Activated CD8-positive, alpha-beta T cell treated with anti-CD3 and anti-CD28 coated beads for 36 hours (primary cell): ENCODE measurements at regions not wholly inside any gene's neighbourhood (a gene's known extent, or its start where the extent isn't known, plus 50 kb on each side); places are given as distances from the start of the nearest gene placed in this dataset.
"Not testable (repeated sequence)": the region's sequence is repeated elsewhere in the genome, so short reads cannot be mapped to it uniquely, and the experiment has no call there.

ENCODE experiments used
- ATAC-seq: fragments of 200-7000 bp; cut with Tn5 transposase; one replicate; pipeline ENCODE4 v1.10.0; 2021; ENCODE audit warnings: mild to moderate bottlenecking, moderate library complexity
- CTCF ChIA-PET: fragments of 350-600 bp; sonication (Branson Sonifier 250); formaldehyde crosslinking; loops from one replicate; lab custom pipeline; 2021; ENCODE audit warnings: antibody characterized with exemption; lab: Charles Lee
- POLR2A ChIA-PET: fragments of 350-600 bp; sonication (Branson Sonifier 250); formaldehyde crosslinking; loops from one replicate; lab custom pipeline; 2021; ENCODE audit warnings: antibody characterized with exemption; lab: Charles Lee
- DNase-seq: peaks from one replicate; pipeline ENCODE4 v3.0.0-alpha.2; 2020
- H3K27ac Mint-ChIP-seq: one replicate; pipeline ENCODE4 v1.8.0; 2021; ENCODE audit warnings: mild to moderate bottlenecking, mixed read lengths
- H3K27me3 Mint-ChIP-seq: one replicate; pipeline ENCODE4 v1.8.0; 2021; ENCODE audit warnings: mixed read lengths
- H3K36me3 Mint-ChIP-seq: one replicate; pipeline ENCODE4 v1.8.0; 2021; ENCODE audit warnings: low read depth, mixed read lengths
- H3K4me1 Mint-ChIP-seq: one replicate; pipeline ENCODE4 v1.8.0; 2021; ENCODE audit warnings: low read depth, mixed read lengths
- H3K4me3 Mint-ChIP-seq: one replicate; pipeline ENCODE4 v1.8.0; 2021; ENCODE audit warnings: mild to moderate bottlenecking, moderate library complexity, mixed read lengths
- H3K9me3 Mint-ChIP-seq: one replicate; pipeline ENCODE4 v1.8.0; 2021; ENCODE audit warnings: mixed read lengths
- CTCF ChIP-seq: fragments of 200-600 bp; IDR thresholded peaks from one replicate; pipeline ENCODE4 v1.8.0; 2022; ENCODE audit warnings: antibody characterized with exemption, mild to moderate bottlenecking
- intact Hi-C: fragments of 100-400 bp; cut with micrococcal nuclease; formaldehyde crosslinking; loops from one replicate; pipeline ENCODE4 v1.10.0; 2022

GRCh38 chr5:97986069-97986468, 787.4 kb upstream of the RGMB start:
- DNase-seq (no peak), ATAC-seq (no peak)
- Mint-ChIP-seq H3K9me3 (no peaks in the 10 kb centered on the region), H3K27ac (no peak overlapping the region), H3K36me3 (no peaks in the 10 kb centered on the region), H3K4me1 (no peaks in the 10 kb centered on the region), H3K4me3 (no peak overlapping the region), H3K27me3 (no peaks in the 10 kb centered on the region)
- POLR2A ChIA-PET: no interaction called here
- no peak for TF ChIP-seq CTCF
- intact Hi-C loops: no loop called here
- CTCF ChIA-PET: no interaction called here

- no peaks in the 10 kb centered on the region for H3K4me1 Mint-ChIP-seq
- ATAC-seq: no peak
- no peak for TF ChIP-seq CTCF
- ChIA-PET POLR2A (no interaction called here), CTCF (no interaction called here)
- DNase-seq: no peak
- no peaks in the 10 kb centered on the region for H3K36me3 Mint-ChIP-seq
- H3K4me3 Mint-ChIP-seq: no peak overlapping the region
- H3K9me3 Mint-ChIP-seq: no peaks in the 10 kb centered on the region
- no peak overlapping the region for H3K27ac Mint-ChIP-seq
- intact Hi-C loops: no loop called here
- H3K27me3 Mint-ChIP-seq: no peaks in the 10 kb centered on the region
These were observed 782.2 kb upstream of the RGMB start for GRCh38 chr5:97991236-97991635.

GRCh38 chr5:97998941-97999340, 774.5 kb upstream of the RGMB start:
- Mint-ChIP-seq H3K9me3 (peaks cover 2% of the 10 kb centered on the region), H3K4me3 (no peak overlapping the region), H3K36me3 (no peaks in the 10 kb centered on the region), H3K27me3 (no peaks in the 10 kb centered on the region), H3K27ac (no peak overlapping the region), H3K4me1 (no peaks in the 10 kb centered on the region)
- DNase-seq (no peak), ATAC-seq (no peak)
- intact Hi-C loops: no loop called here
- POLR2A ChIA-PET: no interaction called here
- no peak for TF ChIP-seq CTCF
- CTCF ChIA-PET: no interaction called here

- no peak for TF ChIP-seq CTCF
- no peaks in the 10 kb centered on the region for H3K4me1 Mint-ChIP-seq
- no peak overlapping the region for H3K27ac Mint-ChIP-seq
- ATAC-seq (no peak), DNase-seq (no peak)
- CTCF ChIA-PET: no interaction called here
- H3K36me3 Mint-ChIP-seq: no peaks in the 10 kb centered on the region
- POLR2A ChIA-PET: no interaction called here
- no peaks in the 10 kb centered on the region for H3K27me3 Mint-ChIP-seq
- no peak overlapping the region for H3K4me3 Mint-ChIP-seq
- intact Hi-C loops: no loop called here
- H3K9me3 Mint-ChIP-seq: peaks cover 2% of the 10 kb centered on the region
These were observed 769.0 kb upstream of the RGMB start for GRCh38 chr5:98004463-98004862.

GRCh38 chr5:98016771-98017170, 756.7 kb upstream of the RGMB start:
- no peak overlapping the region for H3K4me3 Mint-ChIP-seq
- no peaks in the 10 kb centered on the region for H3K36me3 Mint-ChIP-seq
- TF ChIP-seq CTCF: no peak
- ChIA-PET CTCF (no interaction called here), POLR2A (no interaction called here)
- intact Hi-C loops: no loop called here
- ATAC-seq (no peak), DNase-seq (no peak)
- no peaks in the 10 kb centered on the region for H3K27me3 Mint-ChIP-seq
- H3K27ac Mint-ChIP-seq: no peak overlapping the region
- H3K4me1 Mint-ChIP-seq: no peaks in the 10 kb centered on the region
- no peaks in the 10 kb centered on the region for H3K9me3 Mint-ChIP-seq

- H3K4me1 Mint-ChIP-seq, POLR2A ChIA-PET, H3K27me3 Mint-ChIP-seq, ATAC-seq, H3K36me3 Mint-ChIP-seq, intact Hi-C loops, H3K27ac Mint-ChIP-seq, CTCF ChIA-PET, DNase-seq, H3K4me3 Mint-ChIP-seq, H3K9me3 Mint-ChIP-seq: not testable (repeated sequence)
These were observed 743.2 kb upstream of the RGMB start for GRCh38 chr5:98030273-98030672.

- H3K36me3 Mint-ChIP-seq, intact Hi-C loops, H3K9me3 Mint-ChIP-seq, H3K27ac Mint-ChIP-seq, H3K4me1 Mint-ChIP-seq, ATAC-seq, POLR2A ChIA-PET, DNase-seq, H3K27me3 Mint-ChIP-seq, CTCF ChIA-PET, H3K4me3 Mint-ChIP-seq: not testable (repeated sequence)
These were observed 742.4 kb upstream of the RGMB start for GRCh38 chr5:98031036-98031435.
